T-helper 17 cell (primary cell): ENCODE measurements at regions not wholly inside any gene's neighbourhood (a gene's known extent, or its start where the extent isn't known, plus 50 kb on each side); places are given as distances from the start of the nearest gene placed in this dataset.
"Not testable (repeated sequence)": the region's sequence is repeated elsewhere in the genome, so short reads cannot be mapped to it uniquely, and the experiment has no call there.

Experiments
- ATAC-seq: fragments of 150-1000 bp; cut with Tn5 transposase; 2 replicates; pipeline ENCODE4 v1.10.0; 2021; ENCODE audit warnings: mild to moderate bottlenecking, moderate library complexity
- DNase-seq, 3 donors: peaks; one replicate each; pipeline versions ENCODE4 v3.0.0 to v3.0.0-alpha.2; 2020 to 2021
- H3K9me3 ChIP-seq: one replicate; pipeline ENCODE4 v1.7.0; 2013; ENCODE audit warnings: low read length, mild to moderate bottlenecking; ENCODE audit not compliant: control insufficient read depth, poor library complexity, severe bottlenecking
- H3K27ac Mint-ChIP-seq: one replicate; pipeline ENCODE4 v1.8.0; 2022; ENCODE audit warnings: mild to moderate bottlenecking, moderate library complexity, mixed read lengths
- H3K27me3 Mint-ChIP-seq: one replicate; pipeline ENCODE4 v1.8.0; 2022; ENCODE audit warnings: mixed read lengths
- H3K36me3 Mint-ChIP-seq: one replicate; pipeline ENCODE4 v1.8.0; 2022; ENCODE audit warnings: low read depth, mixed read lengths
- H3K4me1 Mint-ChIP-seq: one replicate; pipeline ENCODE4 v1.8.0; 2022; ENCODE audit warnings: mild to moderate bottlenecking, mixed read lengths
- H3K4me3 Mint-ChIP-seq: one replicate; pipeline ENCODE4 v1.8.0; 2022; ENCODE audit warnings: mild to moderate bottlenecking, moderate library complexity, mixed read lengths

DNA sequence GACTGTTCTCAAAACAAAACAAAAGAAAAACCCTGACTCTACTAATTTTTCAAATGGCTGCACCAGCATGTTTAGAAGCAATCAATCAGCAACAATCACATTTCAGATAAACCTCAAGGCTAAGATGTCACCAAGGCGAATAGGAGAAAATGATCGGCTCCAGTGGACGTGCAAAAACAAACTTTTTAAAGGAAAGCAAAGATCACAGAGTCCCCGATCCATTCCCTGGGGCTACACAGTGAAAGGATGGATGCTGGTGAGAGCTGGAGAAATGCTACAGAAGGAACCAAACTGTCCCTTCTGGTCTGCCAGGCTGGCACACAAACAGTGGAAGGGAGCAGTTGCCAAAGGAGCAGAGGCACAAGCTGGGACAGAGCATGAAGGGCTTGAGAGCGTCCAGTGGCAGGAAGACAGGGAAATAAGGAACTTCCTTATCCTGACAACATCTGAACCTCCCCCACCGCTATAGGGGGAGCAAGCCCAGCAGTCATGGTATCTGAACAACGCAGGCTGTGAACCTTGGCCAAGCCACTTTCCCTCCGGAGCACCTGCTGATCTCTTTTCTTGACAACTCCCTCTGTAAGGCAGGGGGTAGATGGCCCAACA, 73.7 kb upstream of the HIVEP1 start:
- Mint-ChIP-seq H3K36me3 (no peaks in the 10 kb centered on the region), H3K4me3 (no peak overlapping the region), H3K27ac (no peak overlapping the region), H3K4me1 (no peaks in the 10 kb centered on the region), H3K27me3 (no peaks in the 10 kb centered on the region)
- ATAC-seq (no peak), DNase-seq (no peak)
- H3K9me3 ChIP-seq = no peaks in the 10 kb centered on the region

DNA sequence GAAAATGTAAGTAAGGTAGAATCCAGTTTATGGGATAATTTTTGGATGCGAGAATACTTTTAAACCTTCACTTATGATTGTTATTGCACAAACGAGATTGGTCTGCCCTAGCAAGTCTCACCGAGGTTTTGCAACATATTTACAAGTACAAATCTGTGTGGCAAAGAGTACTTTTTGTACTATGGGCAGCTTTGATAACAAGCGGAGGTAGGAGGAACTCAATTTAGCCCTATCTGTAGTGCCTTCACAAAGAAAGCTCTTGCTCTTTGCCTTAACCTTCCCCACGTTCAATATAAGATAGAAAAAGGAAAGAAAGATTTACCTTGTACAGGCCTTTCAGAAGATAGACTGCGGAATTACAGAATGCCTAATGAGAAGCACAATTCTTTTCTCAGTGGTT, 77.5 kb upstream of the HIVEP1 start:
- DNase-seq = no peak
- no peaks in the 10 kb centered on the region for H3K4me1 Mint-ChIP-seq
- no peak overlapping the region for H3K4me3 Mint-ChIP-seq
- H3K36me3 Mint-ChIP-seq = no peaks in the 10 kb centered on the region
- H3K27ac Mint-ChIP-seq = no peak overlapping the region
- ATAC-seq = no peak
- no peaks in the 10 kb centered on the region for H3K9me3 ChIP-seq
- no peaks in the 10 kb centered on the region for H3K27me3 Mint-ChIP-seq

DNA sequence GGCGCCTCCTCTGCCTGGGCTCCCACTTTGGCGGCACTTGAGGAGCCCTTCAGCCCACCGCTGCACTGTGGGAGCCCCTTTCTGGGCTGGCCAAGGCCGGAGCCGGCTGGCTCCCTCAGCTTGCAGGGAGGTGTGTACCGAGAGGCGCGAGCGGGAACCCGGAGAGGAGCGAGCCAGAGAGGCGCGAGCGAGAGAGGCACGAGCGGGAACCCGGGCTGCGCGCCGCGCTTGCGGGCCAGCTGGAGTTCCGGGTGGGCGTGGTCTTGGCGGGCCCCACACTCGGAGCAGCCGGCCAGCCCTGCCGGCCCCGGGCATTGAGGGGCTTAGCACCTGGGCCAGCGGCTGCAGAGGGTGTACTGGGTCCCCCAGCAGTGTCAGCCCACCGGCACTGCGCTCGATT, 79.2 kb upstream of the HIVEP1 start:
- not testable (repeated sequence) for H3K36me3 Mint-ChIP-seq, DNase-seq, H3K4me1 Mint-ChIP-seq, H3K27me3 Mint-ChIP-seq, H3K4me3 Mint-ChIP-seq, H3K27ac Mint-ChIP-seq, H3K9me3 ChIP-seq, ATAC-seq

DNA sequence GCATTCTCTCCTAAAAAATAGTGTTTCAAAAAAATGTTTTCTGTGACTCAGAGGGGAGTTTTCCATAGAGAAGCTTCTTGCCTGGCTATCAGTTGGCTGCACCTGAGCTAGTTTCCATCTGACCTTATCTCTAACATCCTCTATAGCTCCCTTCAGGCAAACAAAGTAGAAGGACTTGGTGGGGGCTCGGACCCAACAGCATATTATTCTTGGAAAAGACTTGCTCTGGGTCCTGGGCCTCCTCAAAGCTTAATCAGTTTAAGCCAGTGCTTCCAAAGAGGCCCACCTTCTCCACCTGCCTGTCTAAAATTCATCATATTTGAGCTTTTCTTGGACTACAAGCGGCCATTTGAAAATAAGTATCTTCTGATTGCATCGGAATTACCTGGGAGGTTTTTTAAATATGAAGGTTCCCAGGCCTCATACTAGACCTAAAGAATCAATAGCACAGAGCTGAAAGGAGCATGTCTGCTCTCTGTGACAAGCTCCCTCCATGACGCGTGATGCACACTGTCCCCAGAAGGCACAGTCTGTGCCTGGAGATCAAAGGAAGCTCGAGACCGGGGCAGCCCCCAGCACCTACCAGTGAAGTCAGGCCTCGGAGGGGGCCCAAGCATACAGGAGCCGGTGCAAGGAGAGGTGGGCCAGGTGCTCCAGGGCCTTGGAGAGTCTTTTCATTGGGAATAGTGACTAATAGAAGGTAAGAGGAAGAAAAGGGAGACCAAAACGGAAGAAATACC, 80.6 kb upstream of the HIVEP1 start:
- ATAC-seq (no peak), DNase-seq (no peak)
- peaks cover 8% of the 10 kb centered on the region for H3K4me1 Mint-ChIP-seq
- H3K4me3 Mint-ChIP-seq = no peak overlapping the region
- H3K36me3 Mint-ChIP-seq = peaks cover 4% of the 10 kb centered on the region
- H3K27ac Mint-ChIP-seq = no peak overlapping the region
- peaks cover 8% of the 10 kb centered on the region for H3K27me3 Mint-ChIP-seq
- H3K9me3 ChIP-seq = no peaks in the 10 kb centered on the region

DNA sequence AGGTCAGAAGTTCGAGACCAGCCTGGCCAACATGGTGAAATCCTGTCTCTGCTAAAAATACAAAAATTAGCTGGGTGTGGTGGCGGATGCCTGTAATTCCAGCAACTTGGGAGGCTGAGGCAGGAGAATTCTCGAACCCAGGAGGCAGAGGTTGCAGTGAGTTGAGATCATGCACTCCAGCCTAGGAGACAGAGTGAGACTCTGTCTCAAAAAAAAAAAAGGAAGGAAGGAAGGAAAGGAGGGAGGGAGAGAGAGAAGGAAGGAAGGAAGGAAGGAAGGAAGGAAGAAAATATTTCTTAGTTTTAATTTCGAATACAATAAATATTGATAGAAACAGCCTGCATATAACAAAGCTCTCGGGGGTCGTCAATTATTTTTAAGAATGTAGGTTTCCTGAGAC, 81.3 kb upstream of the HIVEP1 start:
- H3K4me3 Mint-ChIP-seq, H3K27ac Mint-ChIP-seq, H3K9me3 ChIP-seq, DNase-seq, ATAC-seq, H3K36me3 Mint-ChIP-seq: not testable (repeated sequence)
- Mint-ChIP-seq H3K27me3 (peaks cover 13% of the 10 kb centered on the region), H3K4me1 (peaks cover 11% of the 10 kb centered on the region)

DNA sequence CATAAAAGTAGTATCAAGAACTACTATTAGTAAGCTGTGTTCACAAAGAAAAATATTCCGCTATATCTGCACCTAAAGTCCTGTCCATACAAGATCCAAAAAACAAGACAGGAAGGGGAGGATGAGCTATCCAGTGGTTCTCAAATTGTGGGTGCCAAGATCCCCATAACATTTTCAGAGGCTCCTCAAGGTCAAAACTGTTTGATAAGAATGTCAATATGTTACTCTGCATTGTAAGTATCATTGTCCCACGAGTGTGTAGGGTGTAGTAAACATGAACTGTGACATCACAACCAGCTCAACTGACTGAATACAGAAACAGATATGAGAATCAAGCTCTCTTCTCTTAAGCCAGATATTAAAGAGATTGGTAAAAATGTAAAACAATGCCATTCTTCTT, 81.9 kb upstream of the HIVEP1 start:
- H3K36me3 Mint-ChIP-seq = peaks cover 5% of the 10 kb centered on the region
- no peak for ATAC-seq
- no peak overlapping the region for H3K27ac Mint-ChIP-seq
- no peak for DNase-seq
- no peak overlapping the region for H3K4me3 Mint-ChIP-seq
- peaks cover 16% of the 10 kb centered on the region for H3K27me3 Mint-ChIP-seq
- peaks cover 11% of the 10 kb centered on the region for H3K4me1 Mint-ChIP-seq
- no peaks in the 10 kb centered on the region for H3K9me3 ChIP-seq

DNA sequence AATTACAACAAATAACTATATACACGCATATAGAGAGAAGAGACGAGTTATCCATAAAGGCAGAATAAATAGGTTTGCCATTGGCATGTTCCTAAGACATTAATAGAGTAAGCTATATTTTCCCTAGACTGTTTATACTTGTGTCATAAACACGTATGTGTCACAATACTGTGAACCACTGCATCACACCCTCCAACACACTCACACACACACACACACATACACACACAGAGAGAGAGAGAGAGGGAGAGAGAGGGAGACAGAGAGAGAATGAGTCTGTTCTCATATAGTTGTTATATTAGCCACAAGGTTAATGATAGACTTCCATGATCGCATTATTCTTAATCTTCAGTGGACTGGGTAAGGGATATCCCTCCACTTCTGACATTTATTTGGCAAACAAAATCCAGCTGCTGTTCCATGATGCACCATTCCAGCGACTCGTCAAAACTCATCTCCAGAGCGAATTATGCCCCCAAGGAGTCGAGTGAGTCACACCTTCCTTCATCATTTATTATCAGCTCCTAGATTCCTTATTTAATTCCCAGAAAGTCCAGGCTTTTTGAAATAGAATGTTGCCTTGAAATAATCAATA, 82.8 kb upstream of the HIVEP1 start:
- DNase-seq (no peak), ATAC-seq (no peak)
- H3K27me3 Mint-ChIP-seq = peaks cover 16% of the 10 kb centered on the region
- H3K4me1 Mint-ChIP-seq = peaks cover 11% of the 10 kb centered on the region
- no peaks in the 10 kb centered on the region for H3K9me3 ChIP-seq
- H3K4me3 Mint-ChIP-seq = no peak overlapping the region
- H3K36me3 Mint-ChIP-seq = peaks cover 5% of the 10 kb centered on the region
- H3K27ac Mint-ChIP-seq = no peak overlapping the region

DNA sequence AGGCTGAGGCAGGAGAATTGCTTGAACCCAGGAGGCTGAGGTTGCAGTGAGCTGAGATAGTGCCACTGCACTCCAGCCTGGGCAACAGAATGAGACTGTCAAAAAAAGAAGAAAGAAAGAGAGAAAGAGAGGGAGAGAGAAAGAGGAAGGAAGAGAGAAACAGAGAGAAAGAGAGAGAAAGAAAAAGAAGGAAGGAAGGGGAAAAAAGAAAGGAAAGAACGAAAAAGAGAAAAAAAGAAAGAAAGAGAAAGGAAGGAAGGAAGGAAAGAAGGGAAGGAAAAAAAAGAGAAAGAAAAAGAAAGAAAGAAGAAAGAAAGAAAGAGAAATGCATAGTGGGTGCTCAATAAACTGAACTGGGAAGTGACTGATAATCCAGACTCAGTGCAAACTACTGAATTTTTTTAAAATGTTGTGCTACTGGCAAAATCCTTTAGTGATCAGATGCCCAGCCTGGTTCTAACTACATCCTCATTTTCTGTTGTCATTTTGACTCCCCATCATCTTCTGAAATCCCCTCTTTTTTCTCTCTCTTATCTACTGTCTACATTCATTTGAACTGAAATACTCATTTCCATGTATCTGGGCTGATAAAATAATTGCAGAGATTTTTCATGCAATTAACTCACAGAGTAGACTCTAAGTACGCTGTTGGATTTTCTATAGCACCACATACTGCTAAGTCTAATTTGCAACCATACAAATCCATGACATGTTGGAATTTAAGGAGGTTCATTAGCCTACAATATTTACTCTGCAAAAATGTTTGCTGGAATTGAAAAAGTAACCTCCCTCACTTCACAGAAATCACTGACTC, 85.3 kb upstream of the HIVEP1 start:
- no peak for ATAC-seq
- H3K27ac Mint-ChIP-seq = no peak overlapping the region

DNA sequence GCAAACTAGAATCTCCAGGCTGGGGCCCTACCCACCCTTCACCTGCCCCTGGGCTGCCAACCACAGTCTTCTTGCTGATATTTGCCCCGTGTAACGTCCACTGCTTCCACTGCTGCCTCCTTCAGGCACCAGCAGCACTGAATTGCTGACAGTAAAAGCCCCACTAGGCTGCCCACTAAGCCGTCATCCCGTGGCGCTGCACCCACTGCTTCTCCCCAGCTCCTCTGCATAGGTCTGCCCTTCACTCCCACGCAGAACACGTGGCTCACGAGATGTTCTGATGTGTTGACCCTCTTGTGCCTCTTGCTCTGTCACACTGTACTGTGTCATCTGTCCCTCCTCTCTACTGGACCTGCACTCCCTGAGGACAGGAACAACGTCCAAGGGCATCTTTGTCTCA, 86.3 kb upstream of the HIVEP1 start:
- H3K4me3 Mint-ChIP-seq = no peak overlapping the region
- no peak overlapping the region for H3K27ac Mint-ChIP-seq
- H3K4me1 Mint-ChIP-seq = peaks cover 11% of the 10 kb centered on the region
- no peaks in the 10 kb centered on the region for H3K9me3 ChIP-seq
- H3K36me3 Mint-ChIP-seq = peaks cover 5% of the 10 kb centered on the region
- DNase-seq (no peak), ATAC-seq (no peak)
- H3K27me3 Mint-ChIP-seq = peaks cover 16% of the 10 kb centered on the region

More for the DNA sequence above, 85.3 kb upstream of the HIVEP1 start:
- H3K9me3 ChIP-seq = no peaks in the 10 kb centered on the region
- no peak overlapping the region for H3K4me3 Mint-ChIP-seq
- no peak for DNase-seq
- peaks cover 16% of the 10 kb centered on the region for H3K27me3 Mint-ChIP-seq
- H3K4me1 Mint-ChIP-seq = peaks cover 11% of the 10 kb centered on the region
- H3K36me3 Mint-ChIP-seq = peaks cover 5% of the 10 kb centered on the region

DNA sequence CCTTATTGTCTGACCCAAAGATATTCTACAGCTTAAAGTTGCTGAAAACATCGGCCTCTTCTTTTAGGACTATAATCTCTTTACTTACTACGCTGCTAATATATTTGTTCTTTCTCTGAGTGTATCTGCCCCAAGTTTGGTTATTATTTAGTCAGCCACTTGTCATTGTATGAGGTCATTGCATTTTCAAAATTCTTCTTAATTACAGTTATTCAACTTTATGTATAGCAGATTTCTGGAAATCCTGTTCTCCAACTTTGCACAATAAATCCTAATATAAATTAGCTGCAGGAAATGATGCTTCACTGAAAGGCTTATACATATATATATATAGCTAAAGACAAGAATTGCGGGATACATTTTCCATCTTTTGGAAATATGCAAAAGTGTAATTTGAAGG, 88.5 kb upstream of the HIVEP1 start:
- no peaks in the 10 kb centered on the region for H3K9me3 ChIP-seq
- peaks cover 16% of the 10 kb centered on the region for H3K27me3 Mint-ChIP-seq
- H3K4me3 Mint-ChIP-seq = no peak overlapping the region
- DNase-seq (no peak), ATAC-seq (no peak)
- H3K36me3 Mint-ChIP-seq = peaks cover 4% of the 10 kb centered on the region
- H3K4me1 Mint-ChIP-seq = peaks cover 8% of the 10 kb centered on the region
- H3K27ac Mint-ChIP-seq = no peak overlapping the region

DNA sequence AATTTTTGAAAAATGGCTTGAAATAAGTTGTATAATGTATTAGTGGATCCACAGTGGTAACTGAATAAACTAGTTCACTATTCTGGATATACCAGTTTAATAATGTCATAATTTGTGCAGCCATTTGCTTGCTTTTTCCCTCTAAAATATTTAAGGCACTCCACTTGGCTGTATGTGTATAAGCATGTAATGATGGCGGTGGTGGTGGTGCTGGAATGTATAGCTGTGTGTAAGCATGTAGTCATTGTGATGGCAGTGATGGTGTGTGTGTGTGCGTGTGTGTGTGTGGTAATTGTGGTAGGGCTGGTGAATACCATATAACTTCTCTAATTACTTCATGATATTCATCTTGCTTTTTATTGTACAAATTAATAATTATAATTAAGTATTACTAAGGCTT, 89.2 kb upstream of the HIVEP1 start:
- H3K27ac Mint-ChIP-seq = no peak overlapping the region
- H3K4me1 Mint-ChIP-seq = peaks cover 8% of the 10 kb centered on the region
- H3K4me3 Mint-ChIP-seq = no peak overlapping the region
- H3K9me3 ChIP-seq = no peaks in the 10 kb centered on the region
- ATAC-seq (no peak), DNase-seq (no peak)
- H3K36me3 Mint-ChIP-seq = peaks cover 4% of the 10 kb centered on the region
- peaks cover 16% of the 10 kb centered on the region for H3K27me3 Mint-ChIP-seq

DNA sequence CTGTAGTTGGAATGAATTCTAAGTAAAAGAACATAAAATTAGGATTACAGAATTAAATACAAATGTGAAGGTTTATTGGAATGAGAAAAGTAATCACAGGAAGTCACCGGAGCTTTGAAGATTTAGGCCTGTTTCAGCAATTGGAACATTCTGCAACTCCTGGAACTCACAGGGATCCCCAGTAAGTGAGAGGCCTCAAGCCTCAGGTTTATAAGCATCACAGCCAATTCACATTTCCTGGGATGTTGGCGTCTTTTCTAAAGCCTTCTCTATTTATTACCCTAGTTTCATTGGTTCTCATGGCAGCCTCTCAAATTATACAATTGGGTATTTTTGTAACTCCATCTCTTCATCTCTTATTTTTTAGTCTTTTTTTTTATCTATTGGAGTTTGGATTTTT, 90.4 kb upstream of the HIVEP1 start:
- no peaks in the 10 kb centered on the region for H3K9me3 ChIP-seq
- Mint-ChIP-seq H3K27ac (no peak overlapping the region), H3K4me3 (no peak overlapping the region), H3K27me3 (peaks cover 8% of the 10 kb centered on the region), H3K4me1 (peaks cover 5% of the 10 kb centered on the region), H3K36me3 (peaks cover 4% of the 10 kb centered on the region)
- no peak for DNase-seq
- no peak for ATAC-seq

DNA sequence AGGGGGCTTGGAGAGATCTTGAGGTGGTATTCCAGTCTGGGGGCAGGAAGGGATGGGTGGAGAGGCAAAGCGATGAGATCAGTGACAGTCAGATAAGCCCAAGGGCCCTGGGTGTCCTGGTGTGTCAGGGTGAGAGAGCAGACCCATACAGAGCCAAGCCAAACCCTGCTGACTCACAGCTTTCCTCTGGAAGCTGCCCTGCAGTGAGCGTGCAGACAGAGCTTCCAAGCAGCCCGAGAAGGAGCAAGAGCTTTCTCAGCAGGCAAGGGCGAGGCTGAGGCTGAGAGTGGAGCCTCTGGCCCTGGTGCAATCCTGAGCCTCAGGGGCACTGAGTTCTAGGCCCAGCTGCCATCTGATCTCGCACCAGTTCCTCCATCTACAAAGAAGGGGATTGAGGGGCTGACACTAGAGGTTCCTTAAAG, 91.1 kb upstream of the HIVEP1 start:
- H3K9me3 ChIP-seq = no peaks in the 10 kb centered on the region
- peaks cover 5% of the 10 kb centered on the region for H3K27me3 Mint-ChIP-seq
- no peak overlapping the region for H3K27ac Mint-ChIP-seq
- no peaks in the 10 kb centered on the region for H3K36me3 Mint-ChIP-seq
- H3K4me1 Mint-ChIP-seq = no peaks in the 10 kb centered on the region
- no peak overlapping the region for H3K4me3 Mint-ChIP-seq
- ATAC-seq (no peak), DNase-seq (no peak)
